HEK293 (cell line): ENCODE measurements at regions not wholly inside any gene's neighbourhood (a gene's known extent, or its start where the extent isn't known, plus 50 kb on each side); places are given as distances from the start of the nearest gene placed in this dataset.

Source experiments
- CTCF ChIA-PET: fragments of 350-600 bp; formaldehyde crosslinking; extraction: SDS; loops from one replicate; lab custom pipeline; 2021; ENCODE audit warnings: antibody characterized with exemption; lab: Yijun Ruan, JAX
- POLR2A ChIA-PET: fragments of 300-600 bp; formaldehyde crosslinking; extraction: SDS; loops from one replicate; lab custom pipeline; 2020; ENCODE audit warnings: antibody characterized with exemption, inconsistent platforms; lab: Yijun Ruan, JAX
- H3K27ac ChIP-seq: fragments of 200-500 bp; sonication (Bioruptor generic); 2 replicates; pipeline ENCODE4 v1.5.1; 2014; ENCODE audit warnings: low read depth, low read length, control low read depth, inconsistent platforms; ENCODE audit errors: extremely low read depth
- H3K36me3 ChIP-seq, 2 experiments: fragments of 200-500 bp in 1 of 2; sonication (Bioruptor generic) in 1 of 2; 1 replicate in 1 of 2; 2 replicates in 1 of 2; pipeline ENCODE4 v1.5.1; 2014 to 2017; ENCODE audit warnings: inconsistent platforms in 2 of 2, low read length in 2 of 2; ENCODE audit not compliant: control insufficient read depth in 2 of 2, insufficient read depth in 1 of 2
- H3K4me1 ChIP-seq: fragments of 200-500 bp; sonication (Bioruptor generic); 2 replicates; pipeline ENCODE4 v1.5.1; 2014; ENCODE audit warnings: mild to moderate bottlenecking, low read length, inconsistent platforms; ENCODE audit not compliant: control insufficient read depth, insufficient read depth
- H3K4me3 ChIP-seq: 2 replicates; pipeline ENCODE4 v1.5.1; 2011; ENCODE audit warnings: low read depth, mild to moderate bottlenecking, control low read depth, low read length, moderate library complexity
- H3K9me3 ChIP-seq: fragments of 200-500 bp; sonication (Bioruptor generic); 2 replicates; pipeline ENCODE4 v1.5.1; 2014; ENCODE audit warnings: low read depth, low read length, inconsistent platforms; ENCODE audit not compliant: control insufficient read depth, insufficient read depth
- BCL11A ChIP-seq: fragments of 450-650 bp; formaldehyde crosslinking; IDR thresholded peaks from 2 replicates; pipeline ENCODE4 v1.5.1; 2016; ENCODE audit warnings: low read depth, missing biosample characterization, missing genetic modification characterization
- KLF1 ChIP-seq: fragments of 450-650 bp; formaldehyde crosslinking; IDR thresholded peaks from 2 replicates; pipeline ENCODE4 v1.5.1; 2016; ENCODE audit warnings: missing biosample characterization, missing genetic modification characterization
- MEIS1 ChIP-seq: sonication (generic); formaldehyde crosslinking; IDR thresholded peaks from 2 replicates; pipeline ENCODE4 v1.8.1; 2022; ENCODE audit warnings: missing genetic modification reagents, mild to moderate bottlenecking, borderline replicate concordance
- PBX3 ChIP-seq: sonication (generic); formaldehyde crosslinking; IDR thresholded peaks from 2 replicates; pipeline ENCODE4 v1.8.1; 2022; ENCODE audit warnings: mild to moderate bottlenecking, moderate library complexity, missing genetic modification reagents
- PRDM4 ChIP-seq: fragments of 450-650 bp; formaldehyde crosslinking; IDR thresholded peaks from 2 replicates; pipeline ENCODE4 v1.5.1; 2017; ENCODE audit warnings: missing biosample characterization, missing genetic modification characterization
- RBAK ChIP-seq: fragments of 450-650 bp; formaldehyde crosslinking; IDR thresholded peaks from 2 replicates; pipeline ENCODE4 v1.5.1; 2016; ENCODE audit warnings: missing biosample characterization, missing genetic modification characterization
- REST ChIP-seq: fragments of 450-650 bp; formaldehyde crosslinking; IDR thresholded peaks from 2 replicates; pipeline ENCODE4 v1.5.1; 2016; ENCODE audit warnings: missing biosample characterization, missing genetic modification characterization
- SETDB1 ChIP-seq: IDR thresholded peaks from one replicate; pipeline ENCODE4 v1.6.1; 2017; ENCODE audit warnings: mild to moderate bottlenecking, low read length, moderate library complexity, mixed read lengths; ENCODE audit not compliant: insufficient read length
- SP2 ChIP-seq: fragments of 450-650 bp; formaldehyde crosslinking; IDR thresholded peaks from 2 replicates; pipeline ENCODE4 v1.5.1; 2016; ENCODE audit warnings: missing biosample characterization, missing genetic modification characterization
- TRIM28 ChIP-seq: IDR thresholded peaks from 2 replicates; pipeline ENCODE4 v1.6.1; 2011; ENCODE audit warnings: low read length, control low read depth, borderline replicate concordance
- ZBTB49 ChIP-seq: fragments of 450-650 bp; formaldehyde crosslinking; IDR thresholded peaks from 2 replicates; pipeline ENCODE4 v1.5.1; 2016; ENCODE audit warnings: missing biosample characterization, missing genetic modification characterization, low read depth
- ZNF175 ChIP-seq: fragments of 450-650 bp; formaldehyde crosslinking; IDR thresholded peaks from 2 replicates; pipeline ENCODE4 v1.5.1; 2016; ENCODE audit warnings: missing biosample characterization, missing genetic modification characterization
- ZNF274 ChIP-seq, 2 experiments: fragments of 200-500 bp in 1 of 2; fragments of 450-650 bp in 1 of 2; sonication (Bioruptor generic) in 1 of 2; formaldehyde crosslinking in 1 of 2; IDR thresholded peaks; 2 replicates each; pipeline versions ENCODE4 v1.5.1 to v1.6.1; 2014 to 2016; ENCODE audit warnings: borderline replicate concordance in 1 of 2, inconsistent platforms in 1 of 2, low read length in 1 of 2, missing biosample characterization in 1 of 2, missing genetic modification characterization in 1 of 2
- ZNF433 ChIP-seq: fragments of 450-650 bp; formaldehyde crosslinking; IDR thresholded peaks from 2 replicates; pipeline ENCODE4 v1.5.1; 2016; ENCODE audit warnings: missing biosample characterization, missing genetic modification characterization, low read depth
- ZNF558 ChIP-seq: fragments of 450-650 bp; formaldehyde crosslinking; IDR thresholded peaks from 2 replicates; pipeline ENCODE4 v1.5.1; 2016; ENCODE audit warnings: missing biosample characterization, missing genetic modification characterization
- ZNF624 ChIP-seq: fragments of 450-650 bp; formaldehyde crosslinking; IDR thresholded peaks from 2 replicates; pipeline ENCODE4 v1.5.1; 2017; ENCODE audit warnings: missing biosample characterization, missing genetic modification characterization
- ZNF626 ChIP-seq: fragments of 450-650 bp; sonication (Bioruptor Pico); formaldehyde crosslinking; IDR thresholded peaks from 2 replicates; pipeline ENCODE4 v1.5.1; 2018; ENCODE audit warnings: missing biosample characterization, missing genetic modification characterization, inconsistent platforms
- ZNF76 ChIP-seq: fragments of 450-650 bp; formaldehyde crosslinking; IDR thresholded peaks from 2 replicates; pipeline ENCODE4; 2016; ENCODE audit warnings: low read depth, missing biosample characterization, missing genetic modification characterization, borderline replicate concordance
- ZSCAN16 ChIP-seq: fragments of 450-650 bp; formaldehyde crosslinking; IDR thresholded peaks from 2 replicates; pipeline ENCODE4 v1.5.1; 2016; ENCODE audit warnings: missing biosample characterization, missing genetic modification characterization

GRCh38 chr16:31754998-31755615 lies 118.5 kb upstream of the ZNF267 start:
- H3K4me3 ChIP-seq: no peak overlapping the region
- TF ChIP-seq ZNF624 (tag by site-specific recombination): no peak
- TF ChIP-seq ZSCAN16: no peak
- TF ChIP-seq BCL11A (tag by site-specific recombination): no peak
- no peak for TF ChIP-seq PBX3 (CRISPR knock-in tag)
- no peak for TF ChIP-seq REST (tag by site-specific recombination)
- TF ChIP-seq ZNF558 (tag by site-specific recombination): 0 out of 2 replicates have a peak, but pooled peaks have one; percentile 26
- TF ChIP-seq PRDM4 (tag by site-specific recombination): no peak
- TF ChIP-seq ZBTB49 (tag by site-specific recombination): no peak
- TF ChIP-seq ZNF175: no peak
- TF ChIP-seq KLF1 (tag by site-specific recombination): no peak
- no peak for TF ChIP-seq SP2
- TF ChIP-seq ZNF76 (tag by site-specific recombination): no peak
- peak; percentile 98 for TF ChIP-seq SETDB1
- TF ChIP-seq ZNF274 (IDR thresholded peaks at IDR 0.05; ENCODE audit: low read length): peak; percentile 85
- TF ChIP-seq ZNF274 (tag by site-specific recombination; IDR thresholded peaks at IDR 0.05; ENCODE audit: borderline replicate concordance): peak; percentile 96
- no peak for TF ChIP-seq MEIS1 (CRISPR knock-in tag)
- 0 out of 2 replicates have a peak, but pooled peaks have one; percentile 8 for TF ChIP-seq ZNF626 (tag by site-specific recombination)
- TF ChIP-seq TRIM28: peak; percentile 81; the same call in 1 of the 2 replicates
- TF ChIP-seq RBAK: no peak
- TF ChIP-seq ZNF433 (tag by site-specific recombination): no peak
- TF ChIP-seq, all 188 proteins: peak for 5
- H3K36me3 ChIP-seq: peaks cover 0 to 21% of the 10 kb centered on the region in 2 experiments; a peak in 1 of 3 replicates
- H3K9me3 ChIP-seq: no peaks in the 10 kb centered on the region
- no peaks in the 10 kb centered on the region for H3K4me1 ChIP-seq
- ChIA-PET POLR2A (no interaction called here), CTCF (no interaction called here)
- no peak overlapping the region for H3K27ac ChIP-seq
